ENCODE measurements at regions not wholly inside any gene's neighbourhood (a gene's known extent, or its start where the extent isn't known, plus 50 kb on each side); places are given as distances from the start of the nearest gene placed in this dataset.

- TF ChIP-seq ZNF561 (tag by site-specific recombination; IDR thresholded peaks at IDR 0.05; ENCODE audit: borderline replicate concordance) (no peak), ZNF600 (tag by site-specific recombination; IDR thresholded peaks at IDR 0.05) (no peak), ZNF747 (tag by site-specific recombination; IDR thresholded peaks at IDR 0.05) (no peak), CTCF (tag by site-specific recombination; IDR thresholded peaks at IDR 0.05) (no peak), ZBTB48 (tag by site-specific recombination; IDR thresholded peaks at IDR 0.05) (no peak), ZNF785 (tag by site-specific recombination; IDR thresholded peaks at IDR 0.05) (no peak), ZNF311 (tag by site-specific recombination; IDR thresholded peaks at IDR 0.05; ENCODE audit: borderline replicate concordance) (no peak), ZBTB8A (tag by site-specific recombination; IDR thresholded peaks at IDR 0.05) (no peak), ZNF560 (tag by site-specific recombination; IDR thresholded peaks at IDR 0.05; ENCODE audit: borderline replicate concordance) (no peak), SP3 (tag by site-specific recombination; IDR thresholded peaks at IDR 0.05) (no peak), SETDB1 (IDR thresholded peaks at IDR 0.05; ENCODE audit: insufficient read length, low read length) (no peak)
- TF ChIP-seq, protein P1, sequence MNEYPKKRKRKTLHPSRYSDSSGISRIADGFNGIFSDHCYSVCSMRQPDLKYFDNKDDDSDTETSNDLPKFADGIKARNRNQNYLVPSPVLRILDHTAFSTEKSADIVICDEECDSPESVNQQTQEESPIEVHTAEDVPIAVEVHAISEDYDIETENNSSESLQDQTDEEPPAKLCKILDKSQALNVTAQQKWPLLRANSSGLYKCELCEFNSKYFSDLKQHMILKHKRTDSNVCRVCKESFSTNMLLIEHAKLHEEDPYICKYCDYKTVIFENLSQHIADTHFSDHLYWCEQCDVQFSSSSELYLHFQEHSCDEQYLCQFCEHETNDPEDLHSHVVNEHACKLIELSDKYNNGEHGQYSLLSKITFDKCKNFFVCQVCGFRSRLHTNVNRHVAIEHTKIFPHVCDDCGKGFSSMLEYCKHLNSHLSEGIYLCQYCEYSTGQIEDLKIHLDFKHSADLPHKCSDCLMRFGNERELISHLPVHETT (tag by site-specific recombination; IDR thresholded peaks at IDR 0.05) = no peak
Observed at GRCh38 chr5:68592351-68592750, 376.8 kb downstream of the PIK3R1 start.
